ENCODE measurements at regions not wholly inside any gene's neighbourhood (a gene's known extent, or its start where the extent isn't known, plus 50 kb on each side); places are given as distances from the start of the nearest gene placed in this dataset.

DNA sequence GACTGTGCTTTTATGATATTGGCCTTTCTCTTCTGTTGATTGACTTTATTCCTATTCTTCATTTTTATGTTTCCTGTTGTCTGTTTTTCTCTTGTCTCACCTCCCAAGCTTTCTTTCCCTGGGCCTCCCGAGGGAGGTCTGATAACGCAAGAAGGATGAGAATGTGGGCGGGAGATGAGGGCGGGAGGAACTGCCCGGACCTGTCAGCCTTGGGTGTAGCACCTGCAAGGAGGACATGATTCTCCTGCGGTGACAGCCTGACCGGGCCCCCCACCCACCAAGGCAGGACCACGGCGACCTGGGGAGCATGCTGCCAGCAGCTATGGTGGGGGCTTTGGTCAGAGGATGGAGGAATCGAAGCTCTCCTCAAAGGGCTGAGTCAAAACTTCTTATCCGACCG is 86.9 kb downstream of the PLEKHG1 start:
- TF ChIP-seq, protein P1, sequence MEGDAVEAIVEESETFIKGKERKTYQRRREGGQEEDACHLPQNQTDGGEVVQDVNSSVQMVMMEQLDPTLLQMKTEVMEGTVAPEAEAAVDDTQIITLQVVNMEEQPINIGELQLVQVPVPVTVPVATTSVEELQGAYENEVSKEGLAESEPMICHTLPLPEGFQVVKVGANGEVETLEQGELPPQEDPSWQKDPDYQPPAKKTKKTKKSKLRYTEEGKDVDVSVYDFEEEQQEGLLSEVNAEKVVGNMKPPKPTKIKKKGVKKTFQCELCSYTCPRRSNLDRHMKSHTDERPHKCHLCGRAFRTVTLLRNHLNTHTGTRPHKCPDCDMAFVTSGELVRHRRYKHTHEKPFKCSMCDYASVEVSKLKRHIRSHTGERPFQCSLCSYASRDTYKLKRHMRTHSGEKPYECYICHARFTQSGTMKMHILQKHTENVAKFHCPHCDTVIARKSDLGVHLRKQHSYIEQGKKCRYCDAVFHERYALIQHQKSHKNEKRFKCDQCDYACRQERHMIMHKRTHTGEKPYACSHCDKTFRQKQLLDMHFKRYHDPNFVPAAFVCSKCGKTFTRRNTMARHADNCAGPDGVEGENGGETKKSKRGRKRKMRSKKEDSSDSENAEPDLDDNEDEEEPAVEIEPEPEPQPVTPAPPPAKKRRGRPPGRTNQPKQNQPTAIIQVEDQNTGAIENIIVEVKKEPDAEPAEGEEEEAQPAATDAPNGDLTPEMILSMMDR (IDR thresholded peaks at IDR 0.05 in 2 of 3, conservative IDR thresholded peaks at IDR 0.05 in 1 of 3; ENCODE audit: control insufficient read depth in 2 of 3, extremely low read depth in 1 of 3, insufficient read depth in 1 of 3, low read depth in 3 of 3, low read length in 3 of 3) = no peak
- TF ChIP-seq, protein P2, sequence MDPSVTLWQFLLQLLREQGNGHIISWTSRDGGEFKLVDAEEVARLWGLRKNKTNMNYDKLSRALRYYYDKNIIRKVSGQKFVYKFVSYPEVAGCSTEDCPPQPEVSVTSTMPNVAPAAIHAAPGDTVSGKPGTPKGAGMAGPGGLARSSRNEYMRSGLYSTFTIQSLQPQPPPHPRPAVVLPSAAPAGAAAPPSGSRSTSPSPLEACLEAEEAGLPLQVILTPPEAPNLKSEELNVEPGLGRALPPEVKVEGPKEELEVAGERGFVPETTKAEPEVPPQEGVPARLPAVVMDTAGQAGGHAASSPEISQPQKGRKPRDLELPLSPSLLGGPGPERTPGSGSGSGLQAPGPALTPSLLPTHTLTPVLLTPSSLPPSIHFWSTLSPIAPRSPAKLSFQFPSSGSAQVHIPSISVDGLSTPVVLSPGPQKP (IDR thresholded peaks at IDR 0.05; ENCODE audit: low read depth, low read length) = no peak

All from GM12878 (cell line).